Keratinocyte (primary cell): ENCODE measurements at regions not wholly inside any gene's neighbourhood (a gene's known extent, or its start where the extent isn't known, plus 50 kb on each side); places are given as distances from the start of the nearest gene placed in this dataset.

ENCODE experiments used
- DNase-seq: peaks from one replicate; pipeline ENCODE4 v3.0.0-alpha.2; 2011; ENCODE audit warnings: low read depth, missing footprints, low spot score
- FAIRE-seq: peaks from 2 replicates; lab custom pipeline; 2011; peaks lifted over from hg19 to GRCh38; lab: Jason Lieb, UNC
- H2AFZ ChIP-seq: 2 replicates; pipeline ENCODE4 v1.6.0; 2012; ENCODE audit warnings: low read length, control low read depth, inconsistent platforms; ENCODE audit not compliant: control insufficient read depth
- H3K27ac ChIP-seq: 2 replicates; pipeline ENCODE4 v1.5.1; 2011; ENCODE audit warnings: low read length; ENCODE audit not compliant: control insufficient read depth, insufficient read depth
- H3K27me3 ChIP-seq: 3 replicates; pipeline ENCODE4 v1.6.0; 2011; ENCODE audit warnings: low read length; ENCODE audit not compliant: control insufficient read depth, insufficient read depth; ENCODE audit errors: extremely low read depth
- H3K36me3 ChIP-seq, 2 experiments: 2 replicates in 1 of 2; 3 replicates in 1 of 2; pipeline ENCODE4 v1.5.1; 2011; ENCODE audit warnings: low read length in 2 of 2, mild to moderate bottlenecking in 1 of 2; ENCODE audit not compliant: control insufficient read depth in 2 of 2, insufficient read depth in 2 of 2; ENCODE audit errors: extremely low read depth in 1 of 2
- H3K4me1 ChIP-seq: 3 replicates; pipeline ENCODE4 v1.5.1; 2011; ENCODE audit warnings: low read length; ENCODE audit not compliant: control insufficient read depth, insufficient read depth; ENCODE audit errors: extremely low read depth
- H3K4me2 ChIP-seq: 3 replicates; pipeline ENCODE4 v1.6.0; 2011; ENCODE audit warnings: low read depth, low read length; ENCODE audit not compliant: control insufficient read depth, insufficient read depth; ENCODE audit errors: extremely low read depth
- H3K4me3 ChIP-seq, 3 experiments: fragments of 200-600 bp in 1 of 3; sonication (generic) in 1 of 3; 2 replicates in 2 of 3; 3 replicates in 1 of 3; pipeline ENCODE4 v1.5.1; 2011 to 2016; ENCODE audit warnings: low read length in 3 of 3, mild to moderate bottlenecking in 3 of 3, control low read depth in 2 of 3, inconsistent platforms in 1 of 3, low read depth in 1 of 3, mixed read lengths in 1 of 3, mixed run types in 1 of 3, moderate library complexity in 1 of 3; ENCODE audit not compliant: control insufficient read depth in 2 of 3, insufficient read depth in 2 of 3; ENCODE audit errors: extremely low read depth in 1 of 3
- H3K79me2 ChIP-seq: 2 replicates; pipeline ENCODE4 v1.6.0; 2012; ENCODE audit warnings: low read length; ENCODE audit not compliant: control insufficient read depth, insufficient read depth
- H3K9ac ChIP-seq: 3 replicates; pipeline ENCODE4 v1.6.0; 2011; ENCODE audit warnings: low read length; ENCODE audit not compliant: control insufficient read depth, insufficient read depth; ENCODE audit errors: extremely low read depth
- H3K9me1 ChIP-seq: 3 replicates; pipeline ENCODE4 v1.6.0; 2011; ENCODE audit warnings: low read length; ENCODE audit not compliant: control insufficient read depth, insufficient read depth; ENCODE audit errors: extremely low read depth
- H3K9me3 ChIP-seq: 2 replicates; pipeline ENCODE4 v1.5.1; 2012; ENCODE audit warnings: low read depth, low read length; ENCODE audit not compliant: control insufficient read depth
- H4K20me1 ChIP-seq: 3 replicates; pipeline ENCODE4 v1.6.0; 2011; ENCODE audit warnings: low read length; ENCODE audit not compliant: control insufficient read depth, insufficient read depth; ENCODE audit errors: extremely low read depth
- CTCF ChIP-seq, 3 experiments: IDR thresholded peaks in 1 of 3; conservative IDR thresholded peaks in 1 of 3; optimal IDR thresholded peaks in 1 of 3; 2 replicates in 2 of 3; 3 replicates in 1 of 3; pipeline versions ENCODE3 to v1.5.1; 2011; ENCODE audit warnings: low read length in 3 of 3, mild to moderate bottlenecking in 3 of 3, moderate library complexity in 2 of 3, control low read depth in 1 of 3, inconsistent platforms in 1 of 3; ENCODE audit not compliant: insufficient read depth in 2 of 3; ENCODE audit errors: extremely low read depth in 1 of 3
- EZH2 ChIP-seq: IDR thresholded peaks from one replicate; pipeline ENCODE4 v1.6.1; 2012; ENCODE audit warnings: inconsistent platforms, mild to moderate bottlenecking, low read length, moderate library complexity
- dilution Hi-C: fragments of 300-500 bp; cut with MboI; formaldehyde crosslinking; loops from one replicate; pipeline ENCODE4 v1.7.0; 2020; ENCODE audit warnings: low sequenced_read_pairs; ENCODE audit not compliant: extremely low pct_ligation_motif_present

- H3K27ac ChIP-seq, result no peak overlapping the region
- H3K27me3 ChIP-seq, result no peaks in the 10 kb centered on the region
- no peaks in the 10 kb centered on the region for H4K20me1 ChIP-seq
- no peaks in the 10 kb centered on the region for H3K79me2 ChIP-seq
- H3K4me1 ChIP-seq, result no peaks in the 10 kb centered on the region
- no peaks in the 10 kb centered on the region for H3K9me1 ChIP-seq
- DNase-seq (no peak), FAIRE-seq (no peak)
- dilution Hi-C loops, result no loop called here
- no peak overlapping the region for H3K9ac ChIP-seq
- TF ChIP-seq EZH2, result no peak
- TF ChIP-seq CTCF (optimal IDR thresholded peaks at IDR 0.05 in 1 of 3, IDR thresholded peaks at IDR 0.05 in 1 of 3, conservative IDR thresholded peaks at IDR 0.05 in 1 of 3; ENCODE audit: extremely low read depth in 1 of 3, insufficient read depth in 2 of 3, low read length in 3 of 3), result no peak
- no peak overlapping the region for H3K4me2 ChIP-seq
- no peak overlapping the region for H2AFZ ChIP-seq
- H3K9me3 ChIP-seq, result peaks cover 3% of the 10 kb centered on the region
- no peaks in the 10 kb centered on the region for H3K36me3 ChIP-seq
- H3K4me3 ChIP-seq, result no peak overlapping the region
Measured at GRCh38 chr13:107217251-107217650, 649.3 kb upstream of the ARGLU1 start.

- DNase-seq, result no peak
- Histone ChIP-seq H3K9me3 (peaks cover 3% of the 10 kb centered on the region), H3K4me3 (no peak overlapping the region), H3K27me3 (no peaks in the 10 kb centered on the region), H3K4me2 (no peak overlapping the region), H3K36me3 (no peaks in the 10 kb centered on the region), H3K9me1 (no peaks in the 10 kb centered on the region), H3K27ac (no peak overlapping the region), H3K79me2 (no peaks in the 10 kb centered on the region), H2AFZ (no peak overlapping the region), H3K4me1 (no peaks in the 10 kb centered on the region), H4K20me1 (no peaks in the 10 kb centered on the region), H3K9ac (no peak overlapping the region)
- dilution Hi-C loops, result no loop called here
- no peak for FAIRE-seq
- no peak for TF ChIP-seq EZH2
- TF ChIP-seq CTCF (optimal IDR thresholded peaks at IDR 0.05 in 1 of 3, IDR thresholded peaks at IDR 0.05 in 1 of 3, conservative IDR thresholded peaks at IDR 0.05 in 1 of 3; ENCODE audit: extremely low read depth in 1 of 3, insufficient read depth in 2 of 3, low read length in 3 of 3), result no peak
Measured at GRCh38 chr13:107216046-107216755, 648.3 kb upstream of the ARGLU1 start.
